Activated T-cell treated with anti-CD3 and anti-CD28 coated beads for 48 hours (primary cell): ENCODE measurements at regions not wholly inside any gene's neighbourhood (a gene's known extent, or its start where the extent isn't known, plus 50 kb on each side); places are given as distances from the start of the nearest gene placed in this dataset.
"Not testable (repeated sequence)": the region's sequence is repeated elsewhere in the genome, so short reads cannot be mapped to it uniquely, and the experiment has no call there.

Experiments used
- DNase-seq: peaks from one replicate; pipeline ENCODE4 v3.0.0-alpha.2; 2020; ENCODE audit warnings: low read depth

DNA sequence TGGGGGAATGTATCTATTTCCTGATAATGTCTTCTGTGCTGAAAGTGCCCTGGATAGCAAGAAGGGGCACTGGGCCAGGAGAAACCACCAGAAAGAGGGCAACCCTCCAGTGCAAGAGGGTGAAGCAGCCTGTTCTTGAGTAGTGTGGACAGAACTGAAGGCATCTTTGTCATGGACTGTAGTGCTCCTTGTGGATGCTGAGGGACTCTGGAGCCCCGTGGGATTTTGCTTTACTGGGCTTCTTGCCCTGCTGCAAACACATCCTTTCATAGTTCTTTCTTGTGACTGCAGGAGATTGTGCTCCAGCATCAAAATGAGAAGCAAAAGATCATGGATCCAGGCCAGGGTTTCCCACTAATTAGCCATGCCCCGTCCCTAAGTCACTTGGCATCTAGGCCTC is 300.6 kb downstream of the ZNF326 start:
- no peak for DNase-seq

DNA sequence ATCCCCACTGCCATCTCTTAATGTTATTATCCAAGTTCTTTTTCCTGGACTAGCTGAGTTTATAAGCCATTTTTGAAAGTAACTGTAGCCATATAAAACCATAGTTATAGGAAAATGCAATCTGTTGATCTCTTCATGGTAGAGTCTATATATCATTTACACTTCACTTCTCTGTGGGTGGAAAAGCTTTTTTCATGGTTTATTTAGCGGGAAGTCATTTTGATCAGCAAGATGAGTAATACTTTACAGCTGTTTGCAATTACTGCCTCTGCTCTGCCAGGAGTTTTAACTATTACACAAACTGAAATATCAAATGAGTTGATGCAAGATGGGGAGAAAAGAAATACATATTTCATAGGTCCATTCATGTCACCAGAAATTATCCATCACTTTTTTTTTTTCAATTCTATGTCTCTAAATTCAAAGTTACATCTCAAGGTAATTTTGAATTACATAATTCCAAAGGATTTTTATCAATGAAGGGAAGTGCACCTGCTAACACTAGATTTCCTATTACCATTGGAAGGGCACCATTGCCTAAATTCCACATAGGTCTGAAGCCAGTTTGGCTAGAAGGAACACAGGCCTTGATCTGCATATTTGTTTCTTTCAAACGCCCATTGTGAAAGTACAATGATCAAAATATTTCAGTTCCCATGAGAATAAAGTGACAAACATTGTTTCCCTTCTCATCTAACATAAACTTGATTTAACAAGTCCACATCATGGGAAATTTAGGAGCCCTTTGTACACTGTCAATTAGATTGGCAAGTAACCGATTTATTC is 296.7 kb downstream of the ZNF326 start:
- DNase-seq = no peak

DNA sequence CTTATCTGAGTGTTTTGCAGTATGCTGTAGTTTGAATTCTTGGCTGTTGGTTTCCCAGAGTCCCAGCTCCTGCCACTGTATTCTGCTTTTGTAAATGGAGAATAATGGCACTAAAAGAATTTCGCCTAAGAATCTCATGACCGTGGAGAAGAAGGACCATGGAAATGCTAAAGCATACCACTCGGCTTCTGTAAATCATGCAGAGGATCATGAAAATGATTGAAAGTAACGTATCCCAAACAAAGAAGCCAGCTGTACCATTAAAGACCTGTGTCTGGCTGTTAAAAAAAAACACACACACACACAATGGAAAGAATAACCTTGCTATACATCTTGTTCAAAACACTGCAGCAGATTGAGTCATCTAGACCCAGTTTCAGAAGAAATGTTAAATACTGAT is 287.9 kb downstream of the ZNF326 start:
- DNase-seq = no peak

DNA sequence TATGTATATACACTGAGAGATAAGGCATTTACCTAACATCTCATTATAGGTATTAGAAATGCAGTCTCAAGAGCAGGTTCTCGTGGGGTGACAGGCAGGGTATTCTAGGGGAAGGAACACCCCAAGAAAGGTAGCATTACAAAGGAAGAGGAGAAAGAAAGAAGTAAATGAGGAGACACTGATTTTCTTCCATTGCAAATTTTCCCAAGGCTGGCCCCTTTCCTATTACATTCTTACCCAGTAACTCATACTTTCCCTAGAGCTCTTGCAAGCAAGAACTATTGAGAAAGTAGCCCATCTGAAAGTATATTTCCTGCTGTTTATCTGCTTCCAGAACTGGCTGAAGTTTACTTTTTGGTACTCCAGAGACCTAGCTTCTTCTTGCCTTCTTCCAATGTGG is 287.0 kb downstream of the ZNF326 start:
- DNase-seq = not testable (repeated sequence)

DNA sequence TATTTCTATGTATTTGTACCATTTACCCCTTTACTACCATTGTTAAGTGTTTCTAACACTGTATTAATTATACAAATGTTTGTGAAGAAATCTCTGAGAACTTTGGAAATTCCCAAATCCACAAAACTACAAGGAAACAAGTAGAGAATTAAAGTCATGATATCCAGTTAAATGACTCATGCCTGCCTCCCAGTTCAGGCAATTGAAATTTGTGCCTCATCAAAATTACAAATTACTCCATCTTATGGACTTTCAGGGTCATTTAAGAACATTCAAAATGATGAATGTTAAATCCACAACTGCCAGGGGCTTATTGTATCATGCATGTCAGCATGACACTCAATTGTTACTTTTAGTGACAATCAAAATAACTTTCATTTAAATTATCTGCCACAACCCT is 282.4 kb downstream of the ZNF326 start:
- DNase-seq = no peak

DNA sequence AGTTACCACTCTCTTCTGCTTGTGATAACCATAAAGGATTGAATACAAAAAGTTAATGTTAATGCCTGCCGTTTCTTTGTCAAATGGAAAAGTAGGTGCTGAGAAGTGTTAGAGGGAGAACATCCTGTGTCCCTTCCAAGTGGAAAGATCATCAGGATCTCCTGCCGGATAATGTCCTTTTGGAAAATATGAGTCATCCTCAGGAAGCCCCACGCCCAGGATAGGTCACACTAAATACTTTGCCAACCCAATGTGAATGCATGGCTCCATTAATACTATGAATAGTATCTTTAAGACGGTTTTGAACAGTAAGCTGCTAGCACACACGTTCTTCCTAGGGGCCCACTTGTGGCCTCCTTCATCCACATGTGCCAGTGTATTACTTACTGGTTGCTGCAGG is 279.5 kb downstream of the ZNF326 start:
- no peak for DNase-seq

DNA sequence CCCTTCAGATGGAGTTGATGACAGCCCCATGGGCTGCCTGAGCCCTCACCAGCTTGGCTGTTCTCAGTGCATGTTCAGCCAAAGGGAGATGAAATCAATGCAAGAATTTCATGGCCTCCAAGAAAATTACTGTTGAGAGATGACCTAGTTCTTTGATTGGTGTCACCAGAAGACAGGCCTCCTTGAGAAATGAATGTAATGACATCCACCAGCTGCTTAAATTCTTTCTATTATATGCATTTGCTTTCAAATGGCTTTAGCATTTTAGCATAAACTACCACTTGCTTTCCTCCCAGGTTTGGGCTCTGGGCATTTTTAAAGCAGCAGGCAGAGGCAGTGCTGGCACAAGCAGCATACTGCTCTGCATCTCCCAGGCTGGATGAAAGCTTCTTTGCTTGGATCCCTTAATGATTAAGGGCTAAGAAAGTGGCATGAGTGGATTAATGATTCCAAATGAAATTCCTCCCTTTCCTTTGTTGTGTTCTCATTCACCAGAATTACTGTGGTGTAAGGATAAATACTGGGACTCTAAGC is 278.4 kb downstream of the ZNF326 start:
- DNase-seq = no peak

DNA sequence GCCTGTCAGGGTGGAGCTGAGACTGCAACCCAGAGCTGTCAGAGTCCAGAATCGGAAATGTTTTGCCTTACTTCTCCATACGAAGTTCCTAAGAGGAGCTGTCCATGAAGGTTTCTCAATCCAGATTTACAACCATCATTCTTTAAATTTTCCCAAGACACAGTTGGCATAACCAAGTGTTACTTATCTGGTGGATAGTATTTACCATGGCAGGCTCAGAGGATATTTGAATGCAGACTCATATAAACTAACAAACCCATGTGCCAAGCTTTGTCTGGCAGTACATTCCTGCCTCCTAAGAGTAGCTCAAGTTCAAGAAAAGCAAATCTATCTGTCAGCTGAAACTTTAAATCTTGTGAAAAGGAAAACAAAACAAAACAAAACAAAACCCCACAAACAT is 267.9 kb downstream of the ZNF326 start:
- DNase-seq = no peak

DNA sequence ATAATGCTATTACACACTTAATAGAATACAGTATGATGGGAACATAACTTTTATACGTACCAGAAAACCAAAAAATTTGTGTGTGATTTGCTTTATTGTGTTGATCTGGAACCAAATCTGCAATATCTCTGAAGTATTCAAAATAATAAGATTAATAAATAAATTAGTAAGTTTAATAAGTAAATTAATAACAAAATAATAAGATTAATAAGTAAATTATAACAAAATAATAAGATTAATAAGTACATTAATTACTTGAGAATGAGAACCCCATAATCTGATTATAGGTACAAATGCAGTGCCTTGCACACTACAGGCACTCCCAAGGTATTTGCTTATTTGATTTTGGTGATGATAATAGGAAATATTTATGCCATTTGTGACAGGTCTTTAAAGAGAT is 267.4 kb downstream of the ZNF326 start:
- DNase-seq = no peak

DNA sequence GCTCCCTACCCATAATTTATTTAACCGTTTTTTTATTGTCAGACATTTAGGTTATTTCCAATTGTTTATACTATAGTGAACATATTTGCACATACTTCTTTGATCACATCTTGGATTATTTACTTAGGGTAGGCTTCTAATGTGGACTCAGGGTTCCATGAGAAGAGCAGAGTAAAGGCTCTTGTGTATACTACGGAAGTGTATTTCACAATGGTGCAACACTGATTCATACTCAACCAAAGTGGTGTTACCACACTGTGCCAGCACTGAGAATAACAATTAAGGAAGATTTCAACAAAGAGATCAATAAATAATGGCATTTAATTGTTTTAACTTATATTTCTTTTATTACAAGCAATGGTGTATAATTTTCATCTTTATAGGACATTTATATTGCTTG is 251.2 kb downstream of the ZNF326 start:
- DNase-seq = no peak

DNA sequence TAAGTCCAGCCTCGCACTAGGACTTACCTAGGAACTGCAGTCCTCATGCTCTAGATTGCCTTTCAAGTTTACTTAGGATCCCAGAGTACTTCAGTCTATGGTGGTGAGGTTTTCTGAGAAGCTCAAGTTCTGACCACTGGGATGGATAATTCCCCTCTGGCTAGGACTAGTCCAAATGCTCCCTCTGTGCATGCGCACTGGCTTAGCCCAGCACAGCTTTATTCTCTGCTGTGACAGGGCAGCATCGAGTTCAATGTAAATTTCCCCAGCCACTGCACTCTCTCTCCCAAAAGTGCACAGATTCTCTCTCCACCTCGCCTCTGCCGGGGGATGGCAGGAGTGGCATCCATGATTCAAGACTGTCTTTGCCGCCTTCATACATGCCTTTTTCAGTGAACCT is 241.6 kb downstream of the ZNF326 start:
- no peak for DNase-seq

DNA sequence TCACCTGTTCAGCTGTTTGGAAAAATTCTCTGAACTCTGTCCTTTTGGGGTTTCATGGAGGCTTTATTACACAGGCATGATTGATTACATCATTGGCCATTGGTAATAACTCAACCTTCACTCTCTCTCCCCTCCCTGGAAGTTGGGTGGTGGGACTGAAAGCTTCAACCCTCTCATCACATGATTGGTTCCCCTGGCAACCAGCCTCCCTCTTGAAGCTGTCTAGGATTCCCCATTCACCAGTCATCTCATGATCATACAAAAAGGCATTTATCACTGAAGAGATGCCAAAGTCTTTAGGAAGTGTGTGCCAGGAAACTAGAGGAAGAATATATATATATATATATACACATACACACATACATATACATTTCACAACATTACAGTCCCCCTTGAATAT is 228.5 kb downstream of the ZNF326 start:
- no peak for DNase-seq

DNA sequence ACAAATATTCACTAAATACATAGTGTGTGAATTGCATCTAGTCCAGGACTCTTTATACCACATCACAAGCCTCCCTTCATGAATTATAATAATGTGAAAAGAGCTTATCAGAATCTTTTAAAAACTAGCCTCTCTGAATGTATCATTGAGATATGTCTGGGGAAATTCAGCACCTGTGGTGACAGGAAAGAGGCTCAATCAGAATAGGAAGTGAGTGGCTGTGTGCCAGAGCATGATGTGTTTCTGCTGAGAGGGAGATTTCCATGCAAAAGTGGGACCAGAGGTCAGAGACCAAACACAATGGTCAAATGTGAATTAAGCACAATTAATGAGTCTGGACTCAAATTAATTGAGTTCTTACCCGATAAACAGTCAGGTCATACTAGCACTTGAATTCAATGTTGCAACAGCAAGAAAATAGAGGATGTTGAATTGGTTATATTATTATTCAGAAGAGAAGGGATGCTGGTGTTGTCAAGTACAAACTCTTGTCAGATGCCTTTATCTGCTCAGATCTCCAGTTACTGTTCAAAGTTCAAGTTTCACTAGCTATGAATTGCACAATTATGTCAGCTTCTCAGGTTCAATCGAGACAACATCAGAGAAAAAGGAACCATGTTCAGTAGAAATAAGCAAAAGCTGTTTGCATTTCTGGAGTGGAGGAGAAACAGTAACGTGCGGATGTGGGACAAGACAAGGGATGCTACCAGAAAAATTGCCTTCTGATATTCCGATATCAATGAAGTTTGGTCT is 226.2 kb downstream of the ZNF326 start:
- no peak for DNase-seq

DNA sequence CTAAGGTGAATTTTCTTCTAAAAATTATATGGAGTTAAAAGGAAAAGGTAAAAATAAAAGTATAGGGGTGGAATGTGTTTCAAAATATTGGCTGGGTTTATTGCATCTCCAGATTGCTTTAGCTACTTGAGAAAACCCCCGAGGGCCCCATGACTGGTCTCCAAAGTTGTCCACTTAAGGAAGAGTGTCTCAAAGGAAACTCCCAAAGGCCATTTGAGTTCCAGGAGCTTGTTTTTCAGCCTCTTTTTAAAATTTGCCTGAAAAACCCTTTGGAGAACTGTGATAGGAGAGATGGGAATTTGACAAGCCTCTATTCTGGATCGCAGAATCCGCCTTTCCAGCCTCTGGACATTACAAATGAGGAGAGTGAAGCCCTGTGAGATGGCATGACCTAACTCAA is 225.6 kb downstream of the ZNF326 start:
- no peak for DNase-seq

DNA sequence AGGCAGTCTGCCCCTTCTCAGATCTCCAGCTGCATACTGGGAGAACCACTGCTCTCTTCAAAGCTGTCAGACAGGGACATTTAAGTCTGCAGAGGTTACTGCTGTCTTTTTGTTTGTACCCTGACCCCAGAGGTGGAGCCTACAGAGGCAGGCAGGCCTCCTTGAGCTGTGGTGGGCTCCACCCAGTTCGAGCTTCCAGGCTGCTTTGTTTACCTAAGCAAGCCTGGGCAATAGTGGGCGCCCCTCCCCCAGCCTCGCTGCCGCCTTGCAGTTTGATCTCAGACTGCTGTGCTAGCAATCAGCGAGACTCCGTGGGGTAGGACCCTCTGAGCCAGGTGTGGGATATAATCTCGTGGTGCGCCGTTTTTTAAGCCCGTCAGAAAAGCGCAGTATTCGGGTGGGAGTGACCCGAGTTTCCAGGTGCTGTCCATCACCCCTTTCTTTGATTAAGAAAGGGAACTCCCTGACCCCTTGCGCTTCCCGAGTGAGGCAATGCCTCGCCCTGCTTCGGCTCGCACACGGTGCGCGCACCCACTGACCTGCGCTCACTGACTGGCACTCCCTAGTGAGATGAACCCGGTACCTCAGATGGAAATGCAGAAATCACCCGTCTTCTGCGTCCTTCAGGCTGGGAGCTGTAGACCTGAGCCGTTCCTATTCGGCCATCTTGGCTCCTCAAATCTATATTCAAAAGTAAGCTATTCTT is 224.4 kb downstream of the ZNF326 start:
- DNase-seq = not testable (repeated sequence)

DNA sequence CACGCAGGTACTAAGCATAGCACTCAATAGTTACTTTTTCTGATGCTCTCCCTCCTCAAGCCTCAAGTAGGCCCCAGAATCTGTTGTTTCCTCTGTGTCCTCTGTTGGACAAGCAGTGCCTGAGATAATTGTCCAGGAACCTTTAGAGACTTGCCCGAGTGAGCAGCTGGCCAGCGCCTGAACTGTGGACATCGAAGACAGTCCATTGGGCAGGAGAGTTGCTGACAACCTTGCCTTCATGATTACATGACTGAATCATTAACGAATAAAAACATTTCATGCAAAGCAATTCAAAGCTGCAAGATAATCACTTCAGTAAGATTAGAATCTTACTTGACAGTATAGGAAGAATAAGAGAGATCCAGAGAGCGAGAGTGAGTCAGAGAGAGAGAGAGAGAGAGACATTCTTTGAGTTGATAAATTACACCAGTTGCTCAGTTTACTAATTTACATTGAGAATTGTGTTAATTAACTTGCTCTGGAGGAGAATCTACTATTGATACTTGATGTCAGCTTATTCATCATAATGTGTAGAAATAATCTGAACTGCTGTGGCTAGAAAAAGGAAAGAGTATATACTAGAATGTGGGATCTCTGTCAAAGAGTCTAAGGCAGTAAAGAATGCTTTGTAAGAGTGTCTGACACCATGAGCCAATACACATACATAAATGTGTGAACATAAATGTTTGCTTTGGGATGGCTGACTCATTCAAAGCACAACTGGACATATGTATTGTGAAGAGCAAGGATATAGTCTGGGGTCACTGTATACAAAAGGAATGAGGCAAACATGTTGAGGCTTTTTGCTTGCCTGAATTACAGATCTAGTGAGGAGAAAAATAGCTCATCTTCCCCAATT is 216.0 kb downstream of the ZNF326 start:
- no peak for DNase-seq

DNA sequence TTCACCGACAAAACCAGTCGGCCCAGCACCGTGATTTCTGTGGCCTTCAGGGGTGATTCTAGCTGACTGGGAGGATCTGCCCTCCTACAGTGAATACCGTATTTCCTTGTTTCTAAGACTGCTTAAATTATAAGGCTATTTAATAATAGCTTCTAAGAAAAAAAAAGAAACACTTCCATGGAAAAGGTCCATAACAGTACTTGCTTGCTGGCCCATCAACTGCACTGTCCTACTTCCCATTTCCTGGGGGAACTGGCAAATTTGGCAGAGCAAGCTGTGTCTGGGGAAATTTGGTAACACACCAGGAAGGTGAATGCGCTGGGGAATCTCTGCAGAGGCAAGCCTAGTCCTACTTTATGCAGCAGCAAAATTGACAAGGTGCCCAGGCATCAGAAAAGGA is 214.0 kb downstream of the ZNF326 start:
- no peak for DNase-seq

DNA sequence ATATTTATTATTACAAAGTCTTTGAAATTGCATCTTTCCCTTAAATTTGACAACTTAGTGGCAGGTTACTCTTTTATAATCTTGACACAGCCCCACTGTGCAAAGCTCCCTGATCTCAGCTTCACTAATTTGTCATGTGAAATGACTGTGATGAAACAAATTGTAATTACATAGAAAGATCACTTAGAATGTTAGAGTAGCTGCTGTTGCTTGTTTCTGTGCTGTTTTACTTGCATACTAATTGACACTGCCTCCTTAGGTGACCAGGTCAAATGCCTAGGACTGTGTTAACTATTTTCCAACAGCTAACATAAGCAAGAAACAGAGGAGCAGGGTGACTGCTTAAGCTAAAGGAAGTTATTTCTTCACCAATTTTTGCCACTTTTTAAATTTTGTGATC is 211.3 kb downstream of the ZNF326 start:
- no peak for DNase-seq

DNA sequence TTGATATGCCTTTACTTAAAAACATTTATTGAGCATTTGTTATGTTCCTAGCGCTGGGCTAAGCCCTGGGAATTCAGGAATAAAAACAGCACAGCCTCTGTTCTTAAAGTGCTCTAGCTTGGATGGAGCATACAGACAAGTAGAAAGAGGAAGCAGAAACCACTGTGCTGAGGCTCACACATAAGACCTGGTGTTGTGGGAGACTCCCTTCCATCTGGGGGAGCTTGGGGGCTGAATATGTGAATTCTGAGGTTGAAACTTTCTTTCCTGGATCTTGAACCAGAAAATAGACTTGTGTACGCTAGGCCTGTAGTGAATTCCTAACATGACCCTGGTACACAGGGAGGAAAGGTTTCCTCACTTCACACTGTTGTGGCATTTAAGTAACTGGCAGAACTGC is 209.9 kb downstream of the ZNF326 start:
- DNase-seq = no peak

DNA sequence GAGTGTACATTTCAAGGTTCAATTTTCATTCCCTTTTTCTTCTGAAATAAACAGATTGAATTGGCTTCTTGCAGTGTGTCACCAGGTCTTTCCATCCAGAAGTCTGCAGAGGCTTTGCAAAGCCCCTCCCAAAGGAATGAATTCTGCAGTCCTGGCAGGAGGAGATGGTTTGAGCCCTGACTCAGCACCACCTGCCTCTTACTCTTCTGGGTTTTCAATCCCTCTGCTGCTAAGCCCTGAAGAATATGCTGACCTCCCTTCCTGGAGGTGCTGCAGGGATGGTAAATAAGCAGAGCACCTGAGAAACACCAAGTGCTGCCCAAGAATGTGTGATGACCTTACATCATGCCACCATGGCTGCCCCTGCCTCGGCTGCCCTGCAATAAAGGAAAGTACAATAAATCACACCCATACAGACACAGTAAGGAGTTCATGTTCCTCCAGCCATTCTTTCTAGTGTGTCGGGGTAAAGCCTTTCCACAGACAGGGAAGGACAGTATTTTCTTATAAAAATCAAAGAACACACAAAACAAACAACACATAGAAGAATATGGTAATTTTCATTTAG is 209.2 kb downstream of the ZNF326 start:
- DNase-seq = no peak
